ENCODE measurements at regions not wholly inside any gene's neighbourhood (a gene's known extent, or its start where the extent isn't known, plus 50 kb on each side); places are given as distances from the start of the nearest gene placed in this dataset.
A peak's percentile ranks its signal among the peaks of the same experiment; 100 is the strongest.

DNA sequence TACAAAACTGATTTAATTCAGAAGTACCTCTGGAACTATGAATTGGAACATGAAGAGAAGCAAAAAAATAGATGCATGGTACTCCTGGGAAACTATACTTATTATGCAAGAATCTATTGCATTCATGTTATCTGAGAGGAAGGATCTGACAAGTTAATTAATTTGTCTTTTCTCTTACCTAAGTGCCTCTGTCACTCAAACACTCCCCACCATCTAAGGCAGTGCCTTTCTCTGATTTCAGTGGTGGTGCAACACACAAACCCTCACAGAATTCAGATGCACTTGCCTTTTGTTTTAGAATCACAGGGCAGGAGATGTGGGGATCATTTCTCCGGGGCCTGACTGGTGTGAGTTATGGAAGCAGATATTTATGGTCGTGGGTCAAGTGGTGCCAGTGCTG is 52.5 kb upstream of the C9orf72 start:
- no peak for DNase-seq
- Mint-ChIP-seq H3K27me3 (peaks cover 10 to 13% (median 11%) of the 10 kb centered on the region in 3 donors), H3K36me3 (no peaks in the 10 kb centered on the region), H3K4me3 (no peak overlapping the region), H3K9me3 (no peaks in the 10 kb centered on the region), H3K4me1 (peaks cover 3 to 7% (median 7%) of the 10 kb centered on the region in 3 donors), H3K27ac (no peak overlapping the region)
- no peak for ATAC-seq (ENCODE audit: low read depth in 2 of 2)

GRCh38 chr9:27626244-27627187 is 53.2 kb upstream of the C9orf72 start:
- DNase-seq (no peak), ATAC-seq (ENCODE audit: low read depth in 2 of 2) (no peak)
- no peak overlapping the region for H3K27ac Mint-ChIP-seq
- H3K36me3 Mint-ChIP-seq = no peaks in the 10 kb centered on the region
- peaks cover 11 to 20% (median 18%) of the 10 kb centered on the region in 3 donors for H3K27me3 Mint-ChIP-seq
- no peak overlapping the region for H3K4me3 Mint-ChIP-seq
- H3K9me3 Mint-ChIP-seq = no peaks in the 10 kb centered on the region
- H3K4me1 Mint-ChIP-seq = peaks cover 3 to 7% (median 7%) of the 10 kb centered on the region in 3 donors

GRCh38 chr9:27627188-27627564 is 53.9 kb upstream of the C9orf72 start:
- no peak for DNase-seq
- H3K9me3 Mint-ChIP-seq = no peaks in the 10 kb centered on the region
- ATAC-seq (ENCODE audit: low read depth in 2 of 2) = no peak
- H3K27me3 Mint-ChIP-seq = peaks cover 11 to 22% (median 20%) of the 10 kb centered on the region in 3 donors
- no peak overlapping the region for H3K4me3 Mint-ChIP-seq
- H3K36me3 Mint-ChIP-seq = no peaks in the 10 kb centered on the region
- no peak overlapping the region for H3K27ac Mint-ChIP-seq
- peaks cover 3 to 7% (median 7%) of the 10 kb centered on the region in 3 donors for H3K4me1 Mint-ChIP-seq

- peak overlapping the region in 1 of 6 donors; percentile 33 for H3K27ac Mint-ChIP-seq
- DNase-seq (no peak), ATAC-seq (ENCODE audit: low read depth in 2 of 2) (no peak)
- H3K4me1 Mint-ChIP-seq = no peaks in the 10 kb centered on the region
- H3K27me3 Mint-ChIP-seq = peaks cover 11 to 23% (median 23%) of the 10 kb centered on the region in 3 donors
- no peaks in the 10 kb centered on the region for H3K36me3 Mint-ChIP-seq
- no peaks in the 10 kb centered on the region for H3K9me3 Mint-ChIP-seq
- no peak overlapping the region for H3K4me3 Mint-ChIP-seq
Observed at GRCh38 chr9:27628311-27628710, 55.0 kb upstream of the C9orf72 start.

GRCh38 chr9:27629425-27629824 is 56.1 kb upstream of the C9orf72 start:
- Mint-ChIP-seq H3K27me3 (peaks cover 13 to 30% (median 23%) of the 10 kb centered on the region in 3 donors), H3K4me3 (no peak overlapping the region), H3K9me3 (no peaks in the 10 kb centered on the region), H3K36me3 (no peaks in the 10 kb centered on the region), H3K4me1 (no peaks in the 10 kb centered on the region), H3K27ac (no peak overlapping the region)
- DNase-seq = no peak
- no peak for ATAC-seq (ENCODE audit: low read depth in 2 of 2)

- no peak overlapping the region for H3K27ac Mint-ChIP-seq
- no peak for ATAC-seq (ENCODE audit: low read depth in 2 of 2)
- H3K27me3 Mint-ChIP-seq = peaks cover 8 to 24% (median 14%) of the 10 kb centered on the region in 3 donors
- DNase-seq = no peak
- H3K4me1 Mint-ChIP-seq = peaks cover 0 to 6% (median 0%) of the 10 kb centered on the region in 3 donors
- no peaks in the 10 kb centered on the region for H3K36me3 Mint-ChIP-seq
- no peak overlapping the region for H3K4me3 Mint-ChIP-seq
- no peaks in the 10 kb centered on the region for H3K9me3 Mint-ChIP-seq
Observed at GRCh38 chr9:27632254-27632653, 59.0 kb upstream of the C9orf72 start.

GRCh38 chr9:27633764-27634163 is 60.5 kb upstream of the C9orf72 start:
- H3K36me3 Mint-ChIP-seq = no peaks in the 10 kb centered on the region
- peaks cover 0 to 6% (median 0%) of the 10 kb centered on the region in 3 donors for H3K4me1 Mint-ChIP-seq
- DNase-seq = no peak
- no peak overlapping the region for H3K4me3 Mint-ChIP-seq
- no peaks in the 10 kb centered on the region for H3K9me3 Mint-ChIP-seq
- H3K27ac Mint-ChIP-seq = peak overlapping the region in 1 of 6 donors; percentile 82
- no peak for ATAC-seq (ENCODE audit: low read depth in 2 of 2)
- H3K27me3 Mint-ChIP-seq = peaks cover 15 to 24% (median 18%) of the 10 kb centered on the region in 3 donors

- DNase-seq (peak; percentile 31), ATAC-seq (ENCODE audit: low read depth in 2 of 2) (peak; percentile 98 to 99)
- no peaks in the 10 kb centered on the region for H3K36me3 Mint-ChIP-seq
- no peaks in the 10 kb centered on the region for H3K9me3 Mint-ChIP-seq
- H3K4me1 Mint-ChIP-seq = peaks cover 0 to 6% (median 0%) of the 10 kb centered on the region in 3 donors
- H3K4me3 Mint-ChIP-seq = no peak overlapping the region
- peaks cover 17 to 24% (median 18%) of the 10 kb centered on the region in 3 donors for H3K27me3 Mint-ChIP-seq
- no peak overlapping the region for H3K27ac Mint-ChIP-seq
Observed at GRCh38 chr9:27634879-27635278, 61.6 kb upstream of the C9orf72 start.

DNA sequence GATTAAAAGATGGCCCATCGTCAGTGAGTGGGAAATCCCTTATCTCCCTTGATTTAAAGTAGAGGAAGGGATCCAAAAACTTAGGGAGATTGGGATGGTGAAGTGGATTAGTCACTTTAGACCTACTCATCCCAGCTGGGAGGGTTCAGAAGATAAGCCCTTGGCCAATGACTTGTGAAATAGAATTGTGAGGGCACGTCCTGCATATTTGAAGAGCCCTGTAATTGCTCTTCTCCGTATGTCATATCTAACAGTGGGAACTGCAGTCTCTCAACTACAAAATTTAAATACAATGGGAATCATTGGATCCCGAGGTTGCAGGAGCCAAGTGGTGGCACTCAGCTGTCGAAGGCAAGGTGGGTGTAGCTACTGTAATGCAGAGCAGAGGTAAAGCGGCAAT is 65.4 kb upstream of the C9orf72 start:
- ATAC-seq (ENCODE audit: low read depth in 2 of 2) (no peak), DNase-seq (no peak)
- H3K4me1 Mint-ChIP-seq = peaks cover 0 to 6% (median 0%) of the 10 kb centered on the region in 3 donors
- peaks cover 0 to 3% (median 0%) of the 10 kb centered on the region in 7 donors for H3K9me3 Mint-ChIP-seq
- peaks cover 7 to 17% (median 14%) of the 10 kb centered on the region in 3 donors for H3K27me3 Mint-ChIP-seq
- H3K4me3 Mint-ChIP-seq = no peak overlapping the region
- H3K36me3 Mint-ChIP-seq = no peaks in the 10 kb centered on the region
- no peak overlapping the region for H3K27ac Mint-ChIP-seq

DNA sequence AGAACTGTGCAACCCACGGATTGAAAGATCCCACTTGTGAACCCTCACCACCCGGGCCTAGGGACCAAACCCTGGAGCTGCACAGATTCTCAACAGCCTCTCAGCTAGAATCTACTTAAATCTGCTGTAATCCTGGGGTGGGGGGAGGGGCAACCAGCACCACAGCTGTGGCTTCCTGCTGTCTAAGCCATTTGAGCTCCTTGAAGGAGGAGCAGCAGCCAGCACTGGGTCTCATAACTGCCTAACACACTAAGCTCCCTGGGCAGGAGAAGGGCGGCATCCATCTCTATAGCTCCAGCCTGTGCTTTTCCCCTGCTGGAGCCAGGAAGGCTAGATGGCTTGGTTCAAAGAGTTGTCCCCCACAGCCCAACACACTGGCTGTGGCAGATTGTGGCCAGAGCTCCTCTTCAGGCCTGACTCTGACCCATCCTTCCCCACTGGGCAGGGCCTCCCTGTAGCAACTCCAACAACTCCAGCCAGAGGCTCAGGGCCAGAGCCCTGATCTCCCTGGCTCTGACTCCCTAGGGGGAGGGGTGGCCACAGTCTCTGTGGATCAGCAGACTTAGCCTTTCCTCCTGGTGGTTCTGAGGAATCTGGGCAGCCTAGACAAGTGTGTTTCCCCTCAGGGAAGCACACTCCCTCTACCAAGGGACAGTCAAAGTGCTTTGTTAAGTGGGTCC is 72.0 kb upstream of the C9orf72 start:
- Mint-ChIP-seq H3K4me1 (peaks cover 0 to 8% (median 0%) of the 10 kb centered on the region in 3 donors), H3K4me3 (no peak overlapping the region), H3K27ac (no peak overlapping the region), H3K27me3 (peaks cover 3 to 29% (median 10%) of the 10 kb centered on the region in 3 donors), H3K9me3 (peaks cover 0 to 11% (median 4%) of the 10 kb centered on the region in 7 donors), H3K36me3 (peaks cover 0 to 8% of the 10 kb centered on the region in 2 donors)
- no peak for ATAC-seq (ENCODE audit: low read depth in 2 of 2)
- no peak for DNase-seq

DNA sequence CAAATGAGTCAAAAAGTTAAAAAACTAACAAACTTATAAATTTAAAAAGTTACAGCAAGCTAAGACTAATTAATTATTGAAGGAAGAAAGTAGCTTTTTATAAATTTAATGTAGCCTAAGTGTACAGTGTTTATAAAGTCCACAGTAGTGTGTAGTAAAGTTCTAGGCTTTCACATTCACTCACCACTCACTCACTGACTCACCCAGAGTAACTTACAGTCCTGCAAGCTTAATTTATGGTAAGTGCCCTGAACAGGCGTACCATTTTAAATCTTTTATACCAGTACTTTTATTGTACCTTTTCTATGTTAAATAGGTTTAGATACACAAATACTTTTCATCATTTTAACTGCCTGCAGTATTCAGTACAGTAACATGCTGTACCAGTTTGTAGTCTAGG is 80.0 kb upstream of the C9orf72 start:
- H3K27me3 Mint-ChIP-seq = no peaks in the 10 kb centered on the region
- no peak for ATAC-seq (ENCODE audit: low read depth in 2 of 2)
- DNase-seq = no peak
- H3K27ac Mint-ChIP-seq = no peak overlapping the region
- H3K4me3 Mint-ChIP-seq = no peak overlapping the region
- H3K9me3 Mint-ChIP-seq = peaks cover 0 to 6% (median 2%) of the 10 kb centered on the region in 7 donors
- H3K36me3 Mint-ChIP-seq = peaks cover 0 to 5% of the 10 kb centered on the region in 2 donors
- H3K4me1 Mint-ChIP-seq = peaks cover 0 to 8% (median 0%) of the 10 kb centered on the region in 3 donors

GRCh38 chr9:27653957-27654356 is 80.7 kb upstream of the C9orf72 start:
- no peak for ATAC-seq (ENCODE audit: low read depth in 2 of 2)
- peaks cover 0 to 8% (median 0%) of the 10 kb centered on the region in 3 donors for H3K4me1 Mint-ChIP-seq
- H3K27me3 Mint-ChIP-seq = no peaks in the 10 kb centered on the region
- no peaks in the 10 kb centered on the region for H3K36me3 Mint-ChIP-seq
- no peak overlapping the region for H3K4me3 Mint-ChIP-seq
- DNase-seq = no peak
- H3K9me3 Mint-ChIP-seq = peaks cover 0 to 4% (median 0%) of the 10 kb centered on the region in 7 donors
- no peak overlapping the region for H3K27ac Mint-ChIP-seq

GRCh38 chr9:27654629-27655285 is 81.5 kb upstream of the C9orf72 start:
- Mint-ChIP-seq H3K36me3 (no peaks in the 10 kb centered on the region), H3K9me3 (peaks cover 0 to 4% (median 0%) of the 10 kb centered on the region in 7 donors), H3K4me3 (no peak overlapping the region), H3K4me1 (peaks cover 3 to 8% (median 4%) of the 10 kb centered on the region in 3 donors), H3K27me3 (no peaks in the 10 kb centered on the region), H3K27ac (peak overlapping the region in 1 of 6 donors; percentile 71)
- DNase-seq = no peak
- ATAC-seq (ENCODE audit: low read depth in 2 of 2) = no peak

Data from naive B cell (primary cell).